T-cell (primary cell): ENCODE measurements at regions not wholly inside any gene's neighbourhood (a gene's known extent, or its start where the extent isn't known, plus 50 kb on each side); places are given as distances from the start of the nearest gene placed in this dataset.

ENCODE experiments used
- ATAC-seq, 4 experiments: fragments of 200-7000 bp in 3 of 4; fragments of 150-1000 bp in 1 of 4; cut with Tn5 transposase; replicated peaks in 1 of 4; 1 replicate in 3 of 4; 2 replicates in 1 of 4; pipeline ENCODE4 v1.10.0; 2021; ENCODE audit warnings: moderate library complexity in 3 of 4, mild to moderate bottlenecking in 2 of 4, moderate number of reproducible peaks in 1 of 4
- CTCF ChIA-PET, 2 donors: fragments of 300-600 bp; sonication (Branson Sonifier 250); formaldehyde crosslinking; loops; one replicate each; lab custom pipeline; 2022; ENCODE audit warnings: antibody characterized with exemption in 2 of 2; lab: Charles Lee
- POLR2A ChIA-PET, 2 donors: fragments of 300-600 bp; sonication (Branson Sonifier 250); formaldehyde crosslinking; loops; one replicate each; lab custom pipeline; 2022; ENCODE audit warnings: antibody characterized with exemption in 2 of 2; lab: Charles Lee
- DNase-seq, 35 experiments: peaks; one replicate each; pipeline versions ENCODE4 v3.0.0 to v3.0.0-alpha.2; 2013 to 2023
- H3K27ac ChIP-seq: one replicate; pipeline ENCODE4 v1.5.1; 2013; ENCODE audit warnings: low read length
- H3K27me3 ChIP-seq, 2 experiments: replicated peaks in 1 of 2; 1 replicate in 1 of 2; 2 replicates in 1 of 2; pipeline versions ENCODE4 v1.6.1 to v1.7.0; 2013; ENCODE audit warnings: low read length in 1 of 2, mixed read lengths in 1 of 2; ENCODE audit not compliant: control insufficient read depth in 2 of 2, insufficient read depth in 2 of 2; ENCODE audit errors: extremely low read depth in 1 of 2
- H3K36me3 ChIP-seq, 2 donors: 1 replicate in 1 of 2; 2 replicates in 1 of 2; pipeline versions ENCODE4 v1.6.1 to v1.7.0; 2013; ENCODE audit warnings: low read length in 1 of 2; ENCODE audit not compliant: control insufficient read depth in 2 of 2, insufficient read depth in 1 of 2; ENCODE audit errors: extremely low read depth in 1 of 2
- H3K4me1 ChIP-seq, 2 experiments: 1 replicate in 1 of 2; 2 replicates in 1 of 2; pipeline versions ENCODE4 v1.6.1 to v1.7.0; 2013; ENCODE audit warnings: low read length in 2 of 2, mixed read lengths in 1 of 2; ENCODE audit not compliant: insufficient read depth in 2 of 2, control insufficient read depth in 1 of 2; ENCODE audit errors: extremely low read depth in 1 of 2
- H3K4me3 ChIP-seq, 2 donors: 1 replicate in 1 of 2; 2 replicates in 1 of 2; pipeline versions ENCODE4 v1.5.1 to v1.7.0; 2013; ENCODE audit warnings: mild to moderate bottlenecking in 2 of 2, low read length in 1 of 2, moderate library complexity in 1 of 2; ENCODE audit not compliant: control insufficient read depth in 1 of 2; ENCODE audit errors: extremely low read depth in 1 of 2
- H3K9me3 ChIP-seq: 2 replicates; pipeline ENCODE4 v1.7.0; 2013
- H3K27ac Mint-ChIP-seq, 2 donors: one replicate each; pipeline ENCODE4 v1.8.0; 2020 to 2021; ENCODE audit warnings: mild to moderate bottlenecking in 2 of 2, mixed read lengths in 2 of 2
- H3K27me3 Mint-ChIP-seq, 2 donors: one replicate each; pipeline ENCODE4 v1.8.0; 2021 to 2022; ENCODE audit warnings: mixed read lengths in 2 of 2
- H3K36me3 Mint-ChIP-seq: one replicate; pipeline ENCODE4 v1.8.0; 2021; ENCODE audit warnings: mixed read lengths
- H3K4me1 Mint-ChIP-seq, 3 donors: one replicate each; pipeline ENCODE4 v1.8.0; 2020 to 2022; ENCODE audit warnings: mixed read lengths in 3 of 3, mild to moderate bottlenecking in 1 of 3
- H3K4me3 Mint-ChIP-seq, 3 donors: one replicate each; pipeline ENCODE4 v1.8.0; 2020 to 2022; ENCODE audit warnings: mild to moderate bottlenecking in 3 of 3, mixed read lengths in 3 of 3, moderate library complexity in 3 of 3
- H3K9me3 Mint-ChIP-seq, 3 donors: one replicate each; pipeline ENCODE4 v1.8.0; 2020 to 2022; ENCODE audit warnings: mixed read lengths in 3 of 3
- WGBS: methylation state at CpG from one replicate; pipeline ENCODE4 v1.1.5; 2013; ENCODE audit warnings: missing lambda C conversion rate; ENCODE audit not compliant: insufficient coverage; 5-methylcytosine and 5-hydroxymethylcytosine counted together

DNA sequence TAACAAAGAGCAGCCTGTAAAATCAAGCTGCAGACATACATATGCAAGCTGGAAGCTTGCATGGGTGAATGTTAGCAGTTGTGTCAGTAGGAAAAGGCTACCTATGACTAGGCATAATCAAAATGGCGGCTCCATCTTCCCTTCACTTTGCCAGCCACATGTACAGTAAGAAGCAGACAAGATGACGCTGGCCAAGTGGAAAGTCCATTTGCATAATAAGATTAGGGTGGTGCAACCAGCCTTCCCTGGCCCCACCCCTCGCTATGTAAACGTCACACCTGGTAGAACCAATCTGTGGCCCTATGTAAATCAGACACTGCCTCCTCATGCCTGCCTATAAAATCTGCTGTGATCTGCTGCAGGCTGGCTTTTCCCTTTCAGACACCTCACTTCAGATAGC lies 171.9 kb upstream of the USP25 start:
- Mint-ChIP-seq H3K4me1 (peaks cover 5% of the 10 kb centered on the region in 3 donors), H3K27ac (no peak overlapping the region), H3K9me3 (no peaks in the 10 kb centered on the region), H3K27me3 (peaks cover 4% of the 10 kb centered on the region in 2 donors), H3K4me3 (no peak overlapping the region), H3K36me3 (no peaks in the 10 kb centered on the region)
- no peaks in the 10 kb centered on the region for H3K36me3 ChIP-seq
- H3K9me3 ChIP-seq = no peaks in the 10 kb centered on the region
- POLR2A ChIA-PET = interaction anchor here in 1 of 2 donors (0.6 kb wide), 1 partner anchor 1164 kb away, joined by 8 read pairs; no protein-coding TSS in a partner anchor
- WGBS = no CpG with 5 or more reads among the region's 4 CpGs
- H3K27ac ChIP-seq = no peak overlapping the region
- DNase-seq = no peak
- CTCF ChIA-PET = interaction anchor here in 1 of 2 donors (0.6 kb wide), 1 partner anchor 73 kb away, joined by 7 read pairs; no protein-coding TSS in a partner anchor
- H3K4me1 ChIP-seq = peaks cover 1 to 3% of the 10 kb centered on the region in 2 experiments
- ATAC-seq = no peak
- H3K4me3 ChIP-seq = no peak overlapping the region
- no peaks in the 10 kb centered on the region for H3K27me3 ChIP-seq

DNA sequence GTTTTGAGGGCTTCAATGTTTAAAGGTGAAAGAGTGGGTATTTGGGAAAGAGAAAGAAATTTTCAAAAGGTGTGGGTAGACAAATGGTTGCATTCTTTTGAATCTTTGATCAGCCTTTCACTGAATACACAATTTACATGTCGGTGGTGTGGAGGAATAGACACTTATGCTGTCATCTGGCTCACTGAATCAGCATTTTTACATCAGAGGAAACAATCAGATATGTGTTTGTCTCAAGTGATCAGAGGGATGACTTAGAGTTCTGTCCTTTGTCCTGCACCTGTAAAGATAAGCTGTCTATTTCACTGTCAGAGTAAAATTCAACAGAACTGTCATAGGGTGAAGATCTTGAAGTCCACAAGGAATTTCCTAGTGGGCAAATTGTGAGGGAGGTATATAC lies 170.9 kb upstream of the USP25 start:
- ATAC-seq (no peak), DNase-seq (no peak)
- peaks cover 4 to 8% of the 10 kb centered on the region in 2 donors for H3K27me3 Mint-ChIP-seq
- peaks cover 0 to 1% (median 0%) of the 10 kb centered on the region in 3 donors for H3K4me1 Mint-ChIP-seq
- Histone ChIP-seq H3K9me3 (no peaks in the 10 kb centered on the region), H3K27me3 (no peaks in the 10 kb centered on the region), H3K36me3 (no peaks in the 10 kb centered on the region), H3K4me1 (no peaks in the 10 kb centered on the region), H3K27ac (no peak overlapping the region), H3K4me3 (no peak overlapping the region)
- no peak overlapping the region for H3K4me3 Mint-ChIP-seq
- H3K36me3 Mint-ChIP-seq = no peaks in the 10 kb centered on the region
- CTCF ChIA-PET = interaction anchor here in 1 of 2 donors (0.6 kb wide), 1 partner anchor 193 kb away, joined by 3 read pairs; no protein-coding TSS in a partner anchor
- no peak overlapping the region for H3K27ac Mint-ChIP-seq
- H3K9me3 Mint-ChIP-seq = no peaks in the 10 kb centered on the region
- no CpG with 5 or more reads among the region's 1 CpG for WGBS
- POLR2A ChIA-PET = no interaction called here

DNA sequence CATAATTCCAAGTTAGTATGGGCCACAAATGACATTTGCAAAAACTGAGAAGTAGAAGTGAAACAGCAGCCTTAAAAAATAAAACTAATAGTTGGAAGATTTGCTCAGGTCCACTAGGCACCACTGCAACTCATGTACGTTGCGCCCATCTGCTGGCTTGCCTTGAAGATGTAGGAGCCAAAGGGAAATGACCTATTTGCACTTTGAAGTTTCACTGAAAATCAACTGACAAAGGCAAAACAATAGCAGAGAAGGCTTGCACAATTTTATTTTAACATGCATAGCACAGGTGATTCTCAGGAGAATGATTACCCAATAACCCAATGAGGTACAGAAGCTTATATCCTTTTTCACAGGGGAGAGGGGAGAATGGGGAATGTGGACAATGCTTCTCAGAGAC lies 170.1 kb upstream of the USP25 start:
- POLR2A ChIA-PET = no interaction called here
- H3K27me3 Mint-ChIP-seq = peaks cover 4 to 8% of the 10 kb centered on the region in 2 donors
- Histone ChIP-seq H3K27ac (no peak overlapping the region), H3K9me3 (no peaks in the 10 kb centered on the region), H3K4me3 (no peak overlapping the region), H3K4me1 (no peaks in the 10 kb centered on the region), H3K27me3 (no peaks in the 10 kb centered on the region), H3K36me3 (no peaks in the 10 kb centered on the region)
- DNase-seq = no peak
- no peak for ATAC-seq
- 83% methylated on average over 2 of the region's 2 CpGs for WGBS
- no peak overlapping the region for H3K27ac Mint-ChIP-seq
- CTCF ChIA-PET = no interaction called here
- no peaks in the 10 kb centered on the region for H3K9me3 Mint-ChIP-seq
- no peak overlapping the region for H3K4me3 Mint-ChIP-seq
- no peaks in the 10 kb centered on the region for H3K36me3 Mint-ChIP-seq
- H3K4me1 Mint-ChIP-seq = peaks cover 0 to 1% (median 0%) of the 10 kb centered on the region in 3 donors

DNA sequence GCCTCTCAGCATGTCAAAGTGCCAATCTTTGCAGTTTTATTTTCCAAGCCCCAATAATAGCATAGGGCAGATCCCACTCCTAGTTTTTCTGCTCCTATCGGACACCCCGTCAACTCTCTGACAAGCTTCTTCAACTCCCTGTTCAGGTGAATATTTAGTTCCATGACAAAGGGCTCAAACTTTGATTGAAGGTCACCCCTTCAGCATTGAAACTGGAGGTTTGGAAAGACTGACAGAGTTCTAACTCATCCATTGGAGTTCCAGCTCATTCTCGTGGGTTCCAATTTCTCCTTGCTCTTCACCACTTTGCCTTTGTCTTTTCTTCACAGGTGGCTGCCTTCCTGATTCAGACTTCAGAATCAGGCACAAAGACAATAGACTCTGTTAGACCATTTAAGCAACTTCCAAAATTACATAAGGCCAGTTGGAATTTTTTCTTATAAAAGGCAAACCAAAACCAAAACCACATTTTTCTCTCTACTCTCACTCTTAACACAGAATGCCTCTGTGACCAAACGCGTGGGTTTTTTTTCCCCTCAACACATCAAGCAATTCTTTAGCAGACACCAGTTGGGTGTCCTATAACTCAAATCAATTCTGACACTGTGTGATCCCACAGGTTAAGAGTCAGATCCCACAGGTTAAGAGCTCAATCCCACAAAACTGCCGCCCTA lies 169.3 kb upstream of the USP25 start:
- H3K9me3 Mint-ChIP-seq = no peaks in the 10 kb centered on the region
- POLR2A ChIA-PET = no interaction called here
- 48% methylated on average over 4 of the region's 6 CpGs for WGBS

DNA sequence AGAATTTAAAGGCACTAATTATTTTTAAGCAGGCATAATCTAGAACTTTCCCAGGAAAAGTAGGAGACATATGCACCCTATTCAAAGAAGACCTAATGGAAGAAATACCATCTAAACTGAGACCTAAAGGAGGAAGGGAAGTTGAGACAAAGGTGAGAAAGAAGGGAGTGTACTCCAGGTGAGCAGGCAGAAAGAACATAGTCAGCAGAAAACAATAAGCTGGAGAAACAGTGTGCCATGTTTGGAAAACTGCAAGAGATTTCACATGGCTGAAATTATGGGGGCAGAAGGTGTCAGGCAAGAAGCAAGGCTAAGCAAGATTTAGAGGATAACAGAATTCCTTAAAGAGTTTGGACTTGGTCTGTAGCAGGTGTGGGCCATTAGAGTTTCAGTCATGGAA lies 167.0 kb upstream of the USP25 start:
- no peaks in the 10 kb centered on the region for H3K27me3 ChIP-seq
- no peaks in the 10 kb centered on the region for H3K4me1 ChIP-seq
- Mint-ChIP-seq H3K27ac (no peak overlapping the region), H3K36me3 (no peaks in the 10 kb centered on the region), H3K27me3 (peaks cover 10 to 14% of the 10 kb centered on the region in 2 donors), H3K9me3 (no peaks in the 10 kb centered on the region), H3K4me3 (no peak overlapping the region), H3K4me1 (peaks cover 0 to 1% (median 0%) of the 10 kb centered on the region in 3 donors)
- no peak for DNase-seq
- no peaks in the 10 kb centered on the region for H3K36me3 ChIP-seq
- CTCF ChIA-PET = no interaction called here
- H3K27ac ChIP-seq = no peak overlapping the region
- ATAC-seq = no peak
- no peaks in the 10 kb centered on the region for H3K9me3 ChIP-seq
- POLR2A ChIA-PET = no interaction called here
- no peak overlapping the region for H3K4me3 ChIP-seq

More for the DNA sequence above, 169.3 kb upstream of the USP25 start:
- H3K36me3 Mint-ChIP-seq = no peaks in the 10 kb centered on the region
- no peak overlapping the region for H3K4me3 ChIP-seq
- DNase-seq (no peak), ATAC-seq (no peak)
- H3K4me1 ChIP-seq = no peaks in the 10 kb centered on the region
- no peaks in the 10 kb centered on the region for H3K36me3 ChIP-seq
- H3K27ac Mint-ChIP-seq = no peak overlapping the region
- peaks cover 4 to 8% of the 10 kb centered on the region in 2 donors for H3K27me3 Mint-ChIP-seq
- no peaks in the 10 kb centered on the region for H3K27me3 ChIP-seq
- no peak overlapping the region for H3K27ac ChIP-seq
- CTCF ChIA-PET = interaction anchor here in 1 of 2 donors (0.6 kb wide), 1 partner anchor 78 kb away, joined by 5 read pairs; no protein-coding TSS in a partner anchor
- no peak overlapping the region for H3K4me3 Mint-ChIP-seq
- peaks cover 0 to 1% (median 0%) of the 10 kb centered on the region in 3 donors for H3K4me1 Mint-ChIP-seq
- no peaks in the 10 kb centered on the region for H3K9me3 ChIP-seq

DNA sequence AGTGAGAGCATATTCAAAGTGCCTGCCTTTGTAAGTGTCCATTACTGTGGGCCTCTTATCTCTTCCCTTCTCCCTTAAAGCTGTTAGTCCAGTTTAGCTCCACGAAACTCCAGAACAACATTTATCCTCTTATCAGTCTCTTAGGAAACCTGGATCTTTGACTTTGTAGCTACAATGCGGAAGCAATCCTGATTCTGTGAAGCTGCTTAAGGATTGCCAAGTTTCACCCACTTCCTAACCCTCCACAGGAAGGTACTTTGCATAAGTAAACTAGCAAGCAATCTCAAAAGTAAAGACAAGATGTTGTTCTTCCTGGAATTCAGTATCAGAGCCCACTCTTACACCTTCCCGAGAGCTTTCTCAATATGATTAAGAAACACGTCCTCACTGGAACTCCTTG lies 164.9 kb upstream of the USP25 start:
- POLR2A ChIA-PET = no interaction called here

More for the DNA sequence above, 164.9 kb upstream of the USP25 start:
- H3K27ac Mint-ChIP-seq = no peak overlapping the region
- peaks cover 16 to 27% of the 10 kb centered on the region in 2 donors for H3K27me3 Mint-ChIP-seq
- 100% methylated on average over 1 of the region's 4 CpGs for WGBS
- ATAC-seq (no peak), DNase-seq (no peak)
- H3K4me1 ChIP-seq = no peaks in the 10 kb centered on the region
- H3K27me3 ChIP-seq = no peaks in the 10 kb centered on the region
- no peaks in the 10 kb centered on the region for H3K36me3 ChIP-seq
- no peaks in the 10 kb centered on the region for H3K9me3 Mint-ChIP-seq
- no peaks in the 10 kb centered on the region for H3K9me3 ChIP-seq
- H3K4me1 Mint-ChIP-seq = peaks cover 0 to 1% (median 0%) of the 10 kb centered on the region in 3 donors
- CTCF ChIA-PET = no interaction called here
- no peak overlapping the region for H3K4me3 ChIP-seq
- H3K4me3 Mint-ChIP-seq = no peak overlapping the region
- H3K27ac ChIP-seq = no peak overlapping the region
- H3K36me3 Mint-ChIP-seq = no peaks in the 10 kb centered on the region
